Chondrocyte (in vitro differentiated cells): ENCODE measurements at regions not wholly inside any gene's neighbourhood (a gene's known extent, or its start where the extent isn't known, plus 50 kb on each side); places are given as distances from the start of the nearest gene placed in this dataset.

ENCODE experiments used
- DNase-seq: peaks from one replicate; pipeline ENCODE4 v3.0.0; 2021; ENCODE audit warnings: mixed read lengths, low spot score
- H3K27ac Mint-ChIP-seq: one replicate; pipeline ENCODE4 v1.8.0; 2021; ENCODE audit warnings: mild to moderate bottlenecking, moderate library complexity, mixed read lengths; ENCODE audit not compliant: unreplicated experiment
- H3K27me3 Mint-ChIP-seq: 2 replicates; pipeline ENCODE4 v1.8.0; 2021; ENCODE audit warnings: low read depth, mixed read lengths
- H3K36me3 Mint-ChIP-seq: 2 replicates; pipeline ENCODE4 v1.8.0; 2021; ENCODE audit warnings: low read depth, mixed read lengths
- H3K4me1 Mint-ChIP-seq: 2 replicates; pipeline ENCODE4 v1.8.0; 2021; ENCODE audit warnings: low read depth, mild to moderate bottlenecking, mixed read lengths
- H3K4me3 Mint-ChIP-seq: one replicate; pipeline ENCODE4 v1.8.0; 2021; ENCODE audit warnings: mild to moderate bottlenecking, moderate library complexity, mixed read lengths; ENCODE audit not compliant: unreplicated experiment
- H3K9me3 Mint-ChIP-seq: 2 replicates; pipeline ENCODE4 v1.8.0; 2021; ENCODE audit warnings: low read depth, mixed read lengths
- CTCF ChIP-seq: fragments of 200-600 bp; sonication (generic); IDR thresholded peaks from 2 replicates; pipeline ENCODE4 v1.5.0; 2021; ENCODE audit warnings: antibody characterized with exemption, mild to moderate bottlenecking, moderate library complexity

GRCh38 chr14:84399296-84399910 lies 1130.5 kb upstream of the FLRT2 start:
- no peak overlapping the region for H3K4me3 Mint-ChIP-seq
- no peaks in the 10 kb centered on the region for H3K36me3 Mint-ChIP-seq
- H3K27me3 Mint-ChIP-seq = no peaks in the 10 kb centered on the region
- peaks cover 17% of the 10 kb centered on the region for H3K4me1 Mint-ChIP-seq
- TF ChIP-seq CTCF = no peak
- no peak overlapping the region for H3K27ac Mint-ChIP-seq
- no peak for DNase-seq
- H3K9me3 Mint-ChIP-seq = peaks cover 3% of the 10 kb centered on the region

GRCh38 chr14:84401631-84402030 lies 1128.3 kb upstream of the FLRT2 start:
- Mint-ChIP-seq H3K27me3 (no peaks in the 10 kb centered on the region), H3K27ac (peak overlapping the region; percentile 43), H3K9me3 (peaks cover 3% of the 10 kb centered on the region), H3K36me3 (no peaks in the 10 kb centered on the region), H3K4me3 (no peak overlapping the region), H3K4me1 (peaks cover 17% of the 10 kb centered on the region)
- DNase-seq = no peak
- TF ChIP-seq CTCF = no peak

- Mint-ChIP-seq H3K36me3 (no peaks in the 10 kb centered on the region), H3K9me3 (peaks cover 5% of the 10 kb centered on the region), H3K4me3 (no peak overlapping the region), H3K27ac (no peak overlapping the region), H3K27me3 (no peaks in the 10 kb centered on the region), H3K4me1 (peaks cover 17% of the 10 kb centered on the region)
- no peak for DNase-seq
- no peak for TF ChIP-seq CTCF
Measured at GRCh38 chr14:84403585-84403984, 1126.4 kb upstream of the FLRT2 start.

- Mint-ChIP-seq H3K4me1 (peaks cover 17% of the 10 kb centered on the region), H3K27ac (no peak overlapping the region), H3K27me3 (no peaks in the 10 kb centered on the region), H3K36me3 (no peaks in the 10 kb centered on the region), H3K4me3 (no peak overlapping the region), H3K9me3 (peaks cover 2% of the 10 kb centered on the region)
- no peak for DNase-seq
- TF ChIP-seq CTCF = no peak
Measured at GRCh38 chr14:84404246-84404645, 1125.7 kb upstream of the FLRT2 start.

- H3K9me3 Mint-ChIP-seq = peaks cover 30% of the 10 kb centered on the region
- peaks cover 7% of the 10 kb centered on the region for H3K36me3 Mint-ChIP-seq
- no peaks in the 10 kb centered on the region for H3K27me3 Mint-ChIP-seq
- no peak overlapping the region for H3K4me3 Mint-ChIP-seq
- no peaks in the 10 kb centered on the region for H3K4me1 Mint-ChIP-seq
- DNase-seq = no peak
- TF ChIP-seq CTCF = no peak
- H3K27ac Mint-ChIP-seq = no peak overlapping the region
Measured at GRCh38 chr14:84409435-84409834, 1120.5 kb upstream of the FLRT2 start.
